Right forelimb (tissue), 1 donor: ENCODE measurements at regions not wholly inside any gene's neighbourhood (a gene's known extent, or its start where the extent isn't known, plus 50 kb on each side); places are given as distances from the start of the nearest gene placed in this dataset.

ENCODE experiments used
- DNase-seq: peaks from one replicate; pipeline ENCODE4 v3.0.0-alpha.2; 2018

- DNase-seq = no peak
Measured at GRCh38 chr14:71474301-71475265, 457.6 kb upstream of the RGS6 start.

- no peak for DNase-seq
Measured at GRCh38 chr14:71475916-71476315, 456.3 kb upstream of the RGS6 start.

DNA sequence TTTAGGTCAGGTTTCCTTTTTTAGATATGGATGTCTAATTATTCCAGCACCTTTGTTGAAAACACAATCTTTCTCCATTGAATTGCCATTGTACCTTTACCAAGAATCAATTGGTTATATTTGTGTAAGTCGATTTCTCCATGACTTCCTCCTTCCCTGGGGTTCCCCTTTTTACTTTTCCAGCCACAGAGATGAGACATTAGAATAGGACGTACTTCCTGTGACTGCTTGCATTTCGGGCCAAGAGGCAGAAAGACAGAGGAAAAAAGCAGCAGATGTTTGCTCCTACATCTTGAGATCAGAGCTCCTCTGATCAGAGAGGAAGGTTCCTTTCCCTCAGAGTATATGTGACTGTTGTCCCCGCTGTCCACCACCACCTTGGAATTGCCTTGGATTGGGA lies 453.7 kb upstream of the RGS6 start:
- no peak for DNase-seq

- no peak for DNase-seq
Measured at GRCh38 chr14:71481021-71481654, 451.1 kb upstream of the RGS6 start.

DNA sequence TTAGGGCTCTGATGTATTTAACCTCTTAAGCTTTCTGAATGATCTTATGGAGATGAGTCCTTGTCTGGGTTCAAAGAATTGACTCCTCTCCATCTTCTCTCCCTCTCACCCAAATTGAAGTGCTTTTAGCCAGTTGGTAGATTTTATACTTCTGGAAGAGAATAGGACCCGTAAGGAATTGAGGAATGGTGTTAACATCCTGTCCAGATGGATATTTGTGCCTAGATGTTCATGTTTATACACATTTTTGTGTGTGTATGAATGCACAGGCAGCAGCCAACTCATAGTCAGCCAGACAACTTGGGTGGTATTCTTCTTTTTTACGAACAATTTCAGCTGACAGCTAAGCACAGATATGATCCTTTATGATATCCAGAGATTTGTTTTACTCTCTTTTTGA lies 449.6 kb upstream of the RGS6 start:
- DNase-seq = no peak

- DNase-seq = no peak
Measured at GRCh38 chr14:71483154-71483553, 449.1 kb upstream of the RGS6 start.

DNA sequence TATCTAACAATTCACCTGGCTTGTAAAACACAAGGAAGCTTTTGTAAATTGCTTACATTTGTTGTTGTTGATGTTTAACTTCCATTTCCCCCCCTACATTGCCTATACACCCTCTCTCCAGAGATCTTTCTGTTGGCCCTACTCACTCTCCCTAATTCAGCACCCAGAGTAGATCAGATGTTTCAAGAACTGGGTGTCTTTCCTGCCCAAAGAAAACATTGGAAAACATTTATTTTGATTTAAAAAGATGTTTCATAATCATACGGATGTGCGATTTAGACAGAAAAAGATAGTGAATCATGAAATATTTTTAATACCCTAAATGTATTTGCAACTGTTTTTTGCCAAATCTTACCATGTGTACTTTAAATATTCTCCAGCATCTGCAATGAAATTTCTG lies 446.4 kb upstream of the RGS6 start:
- no peak for DNase-seq

DNA sequence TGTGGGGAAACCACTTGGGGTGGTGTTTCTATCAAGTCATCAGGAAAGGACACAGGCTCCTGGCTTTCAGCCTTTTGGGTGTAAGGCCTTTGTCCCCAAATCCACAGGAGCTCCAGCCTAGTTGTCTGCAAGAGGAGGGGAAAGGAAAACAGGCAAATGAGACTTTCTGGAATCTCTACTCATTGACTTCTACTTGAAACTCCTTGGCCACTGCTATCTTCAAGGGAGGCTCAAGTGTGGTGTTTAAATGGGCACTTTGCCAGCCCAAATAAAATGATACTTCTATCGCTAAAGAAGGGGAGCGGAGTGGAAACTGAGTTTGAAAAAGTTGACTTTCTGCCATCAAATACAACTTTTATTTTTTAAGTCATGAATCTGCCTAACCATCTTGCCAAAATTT lies 445.9 kb upstream of the RGS6 start:
- no peak for DNase-seq

- DNase-seq = no peak
Measured at GRCh38 chr14:71487449-71487848, 444.8 kb upstream of the RGS6 start.

DNA sequence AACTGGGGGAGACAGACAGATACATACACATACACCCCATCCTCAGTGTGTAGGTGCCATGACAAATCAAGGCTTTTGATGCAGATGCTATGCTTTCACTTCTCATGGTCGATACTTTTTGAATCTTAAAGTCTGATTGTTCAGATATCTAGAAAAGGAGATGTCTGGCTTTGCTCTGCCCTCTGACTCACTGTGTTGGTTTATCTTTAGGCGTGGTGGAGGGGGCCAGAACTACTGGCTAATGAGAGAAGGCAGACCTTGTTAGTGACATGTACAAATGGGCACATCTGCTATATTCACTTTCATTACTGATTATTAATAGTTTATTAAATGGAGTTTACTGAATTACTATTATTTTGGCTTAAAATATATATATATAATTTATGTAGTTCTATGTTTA lies 444.3 kb upstream of the RGS6 start:
- DNase-seq = no peak

DNA sequence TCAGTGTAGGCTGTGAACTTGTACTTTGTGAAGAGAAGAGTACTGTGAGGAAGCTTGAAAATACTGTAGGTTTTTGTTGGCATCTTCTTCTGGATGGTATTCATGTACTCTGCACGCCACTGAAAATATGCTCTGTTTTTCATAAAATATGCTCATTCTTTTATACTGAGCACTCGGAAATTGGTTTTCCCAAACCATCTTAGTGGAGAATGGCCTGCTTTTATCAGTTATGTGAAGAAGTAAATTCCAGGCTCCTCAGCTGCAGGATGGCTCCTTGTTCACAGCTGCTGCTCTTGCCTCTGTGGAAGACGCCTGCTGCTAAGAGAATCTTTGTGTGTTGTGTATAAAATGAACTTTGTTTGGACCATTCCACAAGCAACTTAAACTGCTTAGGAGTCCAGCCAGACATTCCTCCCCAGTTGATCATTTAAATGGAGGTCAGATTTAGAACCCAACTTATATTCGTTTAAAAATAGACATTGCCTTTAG lies 443.5 kb upstream of the RGS6 start:
- DNase-seq = no peak

- DNase-seq = no peak
Measured at GRCh38 chr14:71489742-71490141, 442.5 kb upstream of the RGS6 start.

GRCh38 chr14:71491931-71492330 lies 440.3 kb upstream of the RGS6 start:
- DNase-seq = no peak

DNA sequence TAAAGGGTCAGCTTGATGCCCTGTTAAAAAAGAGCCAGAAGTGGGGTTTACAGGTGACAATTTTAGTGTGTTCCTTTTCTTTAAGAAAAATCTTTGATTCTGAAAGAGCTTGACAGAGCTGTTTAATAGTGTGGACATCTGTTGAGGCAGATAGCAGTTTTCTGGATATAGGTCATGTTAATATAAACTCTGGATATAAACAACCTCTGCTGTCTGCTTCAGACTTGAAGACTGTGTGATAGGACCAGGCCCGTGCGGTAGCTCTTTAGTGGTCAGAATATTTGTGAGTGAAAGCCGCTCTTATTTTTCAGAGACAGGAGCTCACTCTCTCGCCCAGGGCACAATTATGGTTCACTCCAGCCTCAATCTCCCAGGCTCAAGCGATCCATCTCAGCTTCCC lies 439.9 kb upstream of the RGS6 start:
- no peak for DNase-seq

- DNase-seq = no peak
Measured at GRCh38 chr14:71497645-71498086, 434.6 kb upstream of the RGS6 start.

GRCh38 chr14:71498212-71498611 lies 434.0 kb upstream of the RGS6 start:
- no peak for DNase-seq

- DNase-seq = no peak
Measured at GRCh38 chr14:71499018-71499417, 433.2 kb upstream of the RGS6 start.

DNA sequence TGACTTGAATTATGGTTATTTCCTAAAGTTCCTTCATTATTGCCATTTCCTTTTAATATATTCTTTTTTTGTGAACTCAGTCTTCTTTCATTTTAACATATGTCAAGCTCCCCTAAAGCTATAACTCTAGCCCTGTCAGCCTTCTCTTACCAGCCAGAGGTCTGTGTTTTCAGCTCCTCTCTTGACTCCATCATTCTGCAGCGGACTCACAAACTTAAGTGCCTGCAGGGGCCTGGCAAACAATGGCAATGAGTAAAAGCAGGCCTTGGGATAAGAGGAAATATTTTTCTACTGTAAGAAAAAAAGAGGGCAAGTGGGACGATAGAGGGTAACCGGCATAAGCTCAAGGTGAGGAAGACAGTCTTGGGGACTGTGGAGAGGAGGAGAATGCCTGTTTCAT lies 424.5 kb upstream of the RGS6 start:
- DNase-seq = no peak

GRCh38 chr14:71508901-71509300 lies 423.3 kb upstream of the RGS6 start:
- DNase-seq = no peak

- no peak for DNase-seq
Measured at GRCh38 chr14:71511152-71511551, 421.1 kb upstream of the RGS6 start.

- DNase-seq = no peak
Measured at GRCh38 chr14:71514941-71515919, 417.0 kb upstream of the RGS6 start.

DNA sequence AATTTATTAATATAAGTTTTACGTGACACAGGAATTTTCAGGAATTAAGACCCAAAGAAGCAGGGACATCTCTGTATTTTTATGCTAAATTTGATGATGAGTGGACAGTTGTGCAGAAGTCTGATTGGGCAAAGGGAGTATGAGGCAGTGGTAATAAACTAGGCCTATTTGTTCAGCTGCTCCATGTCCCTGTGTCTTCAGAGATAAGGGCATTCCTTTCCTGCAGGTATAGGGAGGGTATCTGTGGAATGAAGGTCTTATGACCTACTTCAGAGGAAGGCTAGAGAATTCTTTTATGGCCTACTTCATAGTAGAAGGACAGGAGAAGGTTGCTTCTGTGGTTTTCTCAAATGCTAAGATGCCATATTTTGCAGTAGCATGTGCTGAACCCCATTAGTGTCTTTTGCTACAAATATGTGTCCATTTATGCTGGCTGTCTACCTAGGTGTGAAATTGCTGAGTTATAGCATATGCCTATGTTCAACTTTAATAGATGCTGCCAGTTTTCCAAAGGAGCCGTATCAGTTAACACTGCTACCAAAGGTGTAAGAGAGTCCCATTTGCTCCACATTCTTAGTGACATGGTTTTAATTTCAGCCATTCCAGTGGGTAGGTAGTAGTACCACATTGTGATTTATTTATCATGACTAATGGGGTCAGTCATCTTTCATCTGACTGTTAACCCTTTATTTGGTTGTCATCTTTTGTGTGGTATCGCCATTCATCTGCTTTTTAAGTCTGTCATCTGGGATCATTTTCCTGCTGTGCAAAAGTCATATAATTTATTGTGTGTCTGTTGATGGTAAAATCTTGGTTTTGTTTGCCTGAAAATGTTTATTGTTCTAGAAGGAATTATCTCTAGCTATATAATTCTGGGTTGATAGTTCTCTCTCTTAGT lies 410.7 kb upstream of the RGS6 start:
- DNase-seq = no peak
